ENCODE measurements at regions not wholly inside any gene's neighbourhood (a gene's known extent, or its start where the extent isn't known, plus 50 kb on each side); places are given as distances from the start of the nearest gene placed in this dataset.

DNA sequence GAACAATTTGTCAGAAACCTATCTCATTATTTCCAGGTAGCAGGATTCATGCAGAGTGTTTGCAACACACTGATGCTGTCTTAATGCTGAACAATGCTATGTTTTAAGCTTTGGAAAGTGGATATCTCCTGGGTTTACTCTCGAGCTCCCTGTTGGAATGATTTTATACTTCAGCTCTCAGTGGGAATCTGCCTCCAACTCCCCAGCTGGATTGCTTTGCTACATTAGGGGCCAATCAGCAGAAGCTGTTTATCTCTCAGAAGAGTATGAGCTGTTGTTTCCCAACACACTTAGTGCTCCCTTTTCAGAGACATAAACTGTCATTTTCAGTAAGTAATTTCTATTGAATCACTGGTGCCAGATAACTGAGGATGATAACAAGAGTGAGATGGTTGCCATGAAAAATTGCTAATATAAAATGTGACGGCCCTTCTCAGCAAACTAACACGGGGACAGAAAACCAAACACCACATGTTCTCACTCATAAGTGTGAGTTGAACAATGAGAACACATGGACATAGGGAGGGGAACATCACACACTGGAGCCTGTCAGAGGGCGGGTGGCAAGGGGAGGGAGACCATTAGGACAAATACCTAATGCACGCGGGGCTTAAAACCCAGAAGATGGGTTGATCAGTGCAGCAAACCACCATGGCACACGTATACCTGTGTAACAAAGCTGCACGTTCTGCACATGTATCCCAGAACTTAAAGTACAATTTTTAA is 265.9 kb upstream of the RUNX1 start:
- ATAC-seq (ENCODE audit: low read depth) (no peak), DNase-seq (no peak)
- intact Hi-C loops (cut with micrococcal nuclease): no loop called here
- no peak for TF ChIP-seq CTCF (IDR thresholded peaks at IDR 0.05)
- Mint-ChIP-seq H3K4me3 (no peak overlapping the region), H3K27me3 (peaks cover 2% of the 10 kb centered on the region), H3K9me3 (no peaks in the 10 kb centered on the region), H3K36me3 (ENCODE audit: low read depth) (no peaks in the 10 kb centered on the region), H3K27ac (no peak overlapping the region), H3K4me1 (no peaks in the 10 kb centered on the region)
- CTCF ChIA-PET: no interaction called here
- POLR2A ChIA-PET: no interaction called here

GRCh38 chr21:35311985-35312384 is 262.9 kb upstream of the RUNX1 start:
- ChIA-PET POLR2A (no interaction called here), CTCF (no interaction called here)
- Mint-ChIP-seq H3K9me3 (peaks cover 7% of the 10 kb centered on the region), H3K27me3 (peaks cover 2% of the 10 kb centered on the region), H3K4me1 (no peaks in the 10 kb centered on the region), H3K27ac (no peak overlapping the region), H3K4me3 (no peak overlapping the region), H3K36me3 (ENCODE audit: low read depth) (no peaks in the 10 kb centered on the region)
- ATAC-seq (ENCODE audit: low read depth) (no peak), DNase-seq (no peak)
- intact Hi-C loops (cut with micrococcal nuclease): no loop called here
- TF ChIP-seq CTCF (IDR thresholded peaks at IDR 0.05): no peak

GRCh38 chr21:35309316-35309715 is 260.2 kb upstream of the RUNX1 start:
- TF ChIP-seq CTCF (IDR thresholded peaks at IDR 0.05): no peak
- POLR2A ChIA-PET: no interaction called here

DNA sequence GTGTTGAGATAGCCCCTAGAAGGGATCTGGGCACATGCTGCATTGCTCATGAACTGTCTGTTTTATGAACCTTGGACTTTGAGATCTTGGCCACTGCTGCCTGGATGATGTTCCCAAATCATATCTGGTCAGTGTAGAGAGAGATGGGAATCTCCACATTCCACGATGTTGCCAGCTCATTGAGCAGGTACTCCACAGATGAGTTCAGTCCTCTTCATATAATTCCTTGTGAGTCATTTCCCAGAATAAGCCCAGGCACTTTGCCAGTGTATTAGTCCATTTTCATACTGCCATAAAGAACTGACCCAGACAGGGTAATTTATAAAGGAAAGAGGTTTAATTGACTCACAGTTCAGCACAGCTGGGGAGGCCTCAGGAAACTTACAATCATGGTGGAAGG is 254.0 kb upstream of the RUNX1 start:
- ATAC-seq (ENCODE audit: low read depth) (no peak), DNase-seq (no peak)
- Mint-ChIP-seq H3K9me3 (peaks cover 5% of the 10 kb centered on the region), H3K4me3 (no peak overlapping the region), H3K36me3 (ENCODE audit: low read depth) (no peaks in the 10 kb centered on the region), H3K4me1 (peaks cover 2% of the 10 kb centered on the region), H3K27me3 (peaks cover 7% of the 10 kb centered on the region), H3K27ac (no peak overlapping the region)
- ChIA-PET POLR2A (no interaction called here), CTCF (no interaction called here)
- intact Hi-C loops (cut with micrococcal nuclease): no loop called here
- no peak for TF ChIP-seq CTCF (IDR thresholded peaks at IDR 0.05)

More at GRCh38 chr21:35309316-35309715, 260.2 kb upstream of the RUNX1 start:
- peaks cover 2% of the 10 kb centered on the region for H3K27me3 Mint-ChIP-seq
- DNase-seq (no peak), ATAC-seq (ENCODE audit: low read depth) (no peak)
- H3K9me3 Mint-ChIP-seq: peaks cover 7% of the 10 kb centered on the region
- no peak overlapping the region for H3K27ac Mint-ChIP-seq
- CTCF ChIA-PET: no interaction called here
- H3K4me1 Mint-ChIP-seq: peaks cover 2% of the 10 kb centered on the region
- intact Hi-C loops (cut with micrococcal nuclease): no loop called here
- H3K36me3 Mint-ChIP-seq (ENCODE audit: low read depth): no peaks in the 10 kb centered on the region
- H3K4me3 Mint-ChIP-seq: no peak overlapping the region

- Mint-ChIP-seq H3K27ac (no peak overlapping the region), H3K27me3 (peaks cover 7% of the 10 kb centered on the region), H3K4me1 (no peaks in the 10 kb centered on the region), H3K36me3 (ENCODE audit: low read depth) (no peaks in the 10 kb centered on the region), H3K4me3 (no peak overlapping the region), H3K9me3 (peaks cover 4% of the 10 kb centered on the region)
- intact Hi-C loops (cut with micrococcal nuclease): no loop called here
- no peak for ATAC-seq (ENCODE audit: low read depth)
- DNase-seq: no peak
- POLR2A ChIA-PET: no interaction called here
- CTCF ChIA-PET: no interaction called here
- no peak for TF ChIP-seq CTCF (IDR thresholded peaks at IDR 0.05)
Measured at GRCh38 chr21:35298757-35299156, 249.7 kb upstream of the RUNX1 start.

Measured in activated B cell treated with CpG ODN at 0.5 μM for 24 hours (primary cell).